ENCODE measurements at regions not wholly inside any gene's neighbourhood (a gene's known extent, or its start where the extent isn't known, plus 50 kb on each side); places are given as distances from the start of the nearest gene placed in this dataset.

DNA sequence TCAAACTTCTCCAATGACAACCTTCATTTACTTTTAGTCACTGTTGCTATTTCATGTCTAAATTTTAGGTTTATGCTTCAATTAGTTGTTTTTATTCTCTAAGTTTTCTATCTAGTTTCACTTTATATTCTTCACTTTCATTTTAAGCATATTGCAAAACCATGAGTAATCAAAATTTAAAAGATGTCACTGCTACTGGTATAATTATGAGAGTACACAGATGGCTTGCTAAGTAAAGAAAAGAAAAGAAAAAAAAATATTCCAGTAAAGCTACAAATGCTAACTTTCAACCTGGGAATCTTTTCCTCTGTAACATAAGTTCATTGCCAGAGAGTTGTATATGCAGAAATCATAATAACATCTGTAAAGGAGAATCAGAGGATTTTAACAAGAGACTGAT, 1624.7 kb downstream of the PCDH9 start:
- Mint-ChIP-seq H3K36me3 (ENCODE audit: low read depth) (no peaks in the 10 kb centered on the region), H3K27ac (no peak overlapping the region), H3K4me1 (ENCODE audit: low read depth) (no peaks in the 10 kb centered on the region), H3K27me3 (no peaks in the 10 kb centered on the region), H3K9me3 (peaks cover 11% of the 10 kb centered on the region), H3K4me3 (no peak overlapping the region)
- intact Hi-C loops (cut with DNase I, micrococcal nuclease) = no loop called here
- ATAC-seq (ENCODE audit: poor library complexity) (no peak), DNase-seq (no peak)
- ChIA-PET POLR2A (no interaction called here), CTCF (no interaction called here)
- Histone ChIP-seq H3K27ac (ENCODE audit: low read depth in 1 of 2, low read length in 2 of 2) (no peak overlapping the region), H3K27me3 (ENCODE audit: control insufficient read depth in 1 of 2, insufficient read depth in 2 of 2, low read length in 2 of 2) (no peaks in the 10 kb centered on the region), H3K4me3 (ENCODE audit: low read length) (no peak overlapping the region), H3K4me1 (ENCODE audit: insufficient read depth, low read length) (no peaks in the 10 kb centered on the region), H3K36me3 (ENCODE audit: insufficient read depth, low read length) (no peaks in the 10 kb centered on the region), H3K9me3 (ENCODE audit: control insufficient read depth in 1 of 2, insufficient read depth in 1 of 2, low read length in 2 of 2) (peaks cover 0 to 5% of the 10 kb centered on the region in 2 experiments)
- TF ChIP-seq, protein P1, sequence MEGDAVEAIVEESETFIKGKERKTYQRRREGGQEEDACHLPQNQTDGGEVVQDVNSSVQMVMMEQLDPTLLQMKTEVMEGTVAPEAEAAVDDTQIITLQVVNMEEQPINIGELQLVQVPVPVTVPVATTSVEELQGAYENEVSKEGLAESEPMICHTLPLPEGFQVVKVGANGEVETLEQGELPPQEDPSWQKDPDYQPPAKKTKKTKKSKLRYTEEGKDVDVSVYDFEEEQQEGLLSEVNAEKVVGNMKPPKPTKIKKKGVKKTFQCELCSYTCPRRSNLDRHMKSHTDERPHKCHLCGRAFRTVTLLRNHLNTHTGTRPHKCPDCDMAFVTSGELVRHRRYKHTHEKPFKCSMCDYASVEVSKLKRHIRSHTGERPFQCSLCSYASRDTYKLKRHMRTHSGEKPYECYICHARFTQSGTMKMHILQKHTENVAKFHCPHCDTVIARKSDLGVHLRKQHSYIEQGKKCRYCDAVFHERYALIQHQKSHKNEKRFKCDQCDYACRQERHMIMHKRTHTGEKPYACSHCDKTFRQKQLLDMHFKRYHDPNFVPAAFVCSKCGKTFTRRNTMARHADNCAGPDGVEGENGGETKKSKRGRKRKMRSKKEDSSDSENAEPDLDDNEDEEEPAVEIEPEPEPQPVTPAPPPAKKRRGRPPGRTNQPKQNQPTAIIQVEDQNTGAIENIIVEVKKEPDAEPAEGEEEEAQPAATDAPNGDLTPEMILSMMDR (IDR thresholded peaks at IDR 0.05) = no peak

DNA sequence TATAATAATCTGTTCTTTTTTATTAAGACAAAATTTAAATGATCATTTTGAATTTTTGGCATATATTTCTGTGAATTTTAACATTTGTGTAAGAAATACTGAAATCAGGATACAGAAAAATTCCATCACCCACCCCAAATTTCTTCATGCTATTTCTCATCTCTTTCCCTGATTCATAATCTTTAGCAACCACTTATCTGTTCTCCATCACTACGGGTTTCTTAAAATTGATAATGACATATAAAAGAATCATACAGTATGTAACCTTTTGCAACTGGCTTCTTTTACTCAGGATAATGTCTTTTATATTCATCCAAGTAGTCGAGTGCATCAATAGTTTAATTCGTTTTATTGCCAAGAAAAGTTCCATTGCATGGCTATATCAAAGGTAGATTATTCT, 1627.0 kb downstream of the PCDH9 start:
- no peaks in the 10 kb centered on the region for H3K27me3 ChIP-seq (ENCODE audit: control insufficient read depth in 1 of 2, insufficient read depth in 2 of 2, low read length in 2 of 2)
- TF ChIP-seq, protein P1 (IDR thresholded peaks at IDR 0.05) = no peak
- H3K36me3 Mint-ChIP-seq (ENCODE audit: low read depth) = no peaks in the 10 kb centered on the region
- ChIA-PET POLR2A (no interaction called here), CTCF (no interaction called here)
- no peak overlapping the region for H3K4me3 ChIP-seq (ENCODE audit: low read length)
- no peaks in the 10 kb centered on the region for H3K4me1 Mint-ChIP-seq (ENCODE audit: low read depth)
- H3K9me3 Mint-ChIP-seq = peaks cover 11% of the 10 kb centered on the region
- H3K4me3 Mint-ChIP-seq = no peak overlapping the region
- no peaks in the 10 kb centered on the region for H3K36me3 ChIP-seq (ENCODE audit: insufficient read depth, low read length)
- DNase-seq (no peak), ATAC-seq (ENCODE audit: poor library complexity) (no peak)
- no peaks in the 10 kb centered on the region for H3K4me1 ChIP-seq (ENCODE audit: insufficient read depth, low read length)
- no peaks in the 10 kb centered on the region for H3K27me3 Mint-ChIP-seq
- intact Hi-C loops (cut with DNase I, micrococcal nuclease) = no loop called here
- H3K9me3 ChIP-seq (ENCODE audit: control insufficient read depth in 1 of 2, insufficient read depth in 1 of 2, low read length in 2 of 2) = peaks cover 0 to 5% of the 10 kb centered on the region in 2 experiments
- H3K27ac Mint-ChIP-seq = no peak overlapping the region
- no peak overlapping the region for H3K27ac ChIP-seq (ENCODE audit: low read depth in 1 of 2, low read length in 2 of 2)

DNA sequence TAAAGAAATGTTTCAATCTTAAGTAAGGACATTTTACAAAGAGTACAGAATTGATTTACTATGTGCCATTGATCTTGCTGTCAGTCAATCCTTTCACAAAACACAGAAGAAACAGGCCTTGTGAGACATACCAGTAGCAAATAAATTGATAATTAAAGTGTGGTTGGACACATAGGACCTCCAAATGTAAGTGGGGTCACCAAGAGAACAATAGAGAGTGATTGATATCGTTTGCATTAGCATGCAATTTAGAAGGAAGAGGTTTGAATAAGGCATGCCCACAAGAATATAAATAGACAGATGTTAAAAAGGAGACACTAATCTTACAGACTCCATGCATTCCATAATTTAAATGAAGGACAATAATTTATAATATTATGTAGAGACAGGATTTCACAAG, 1628.3 kb downstream of the PCDH9 start:
- peaks cover 0 to 5% of the 10 kb centered on the region in 2 experiments for H3K9me3 ChIP-seq (ENCODE audit: control insufficient read depth in 1 of 2, insufficient read depth in 1 of 2, low read length in 2 of 2)
- ChIA-PET POLR2A (no interaction called here), CTCF (no interaction called here)
- H3K36me3 Mint-ChIP-seq (ENCODE audit: low read depth) = no peaks in the 10 kb centered on the region
- H3K27me3 Mint-ChIP-seq = no peaks in the 10 kb centered on the region
- no peak overlapping the region for H3K27ac ChIP-seq (ENCODE audit: low read depth in 1 of 2, low read length in 2 of 2)
- H3K4me3 Mint-ChIP-seq = no peak overlapping the region
- ATAC-seq (ENCODE audit: poor library complexity) (no peak), DNase-seq (no peak)
- H3K36me3 ChIP-seq (ENCODE audit: insufficient read depth, low read length) = no peaks in the 10 kb centered on the region
- H3K4me1 Mint-ChIP-seq (ENCODE audit: low read depth) = no peaks in the 10 kb centered on the region
- H3K4me1 ChIP-seq (ENCODE audit: insufficient read depth, low read length) = no peaks in the 10 kb centered on the region
- no peak overlapping the region for H3K27ac Mint-ChIP-seq
- intact Hi-C loops (cut with DNase I, micrococcal nuclease) = no loop called here
- no peak overlapping the region for H3K4me3 ChIP-seq (ENCODE audit: low read length)
- TF ChIP-seq, protein P1 (IDR thresholded peaks at IDR 0.05) = no peak
- H3K9me3 Mint-ChIP-seq = peaks cover 11% of the 10 kb centered on the region
- no peaks in the 10 kb centered on the region for H3K27me3 ChIP-seq (ENCODE audit: control insufficient read depth in 1 of 2, insufficient read depth in 2 of 2, low read length in 2 of 2)
